ENCODE measurements at regions not wholly inside any gene's neighbourhood (a gene's known extent, or its start where the extent isn't known, plus 50 kb on each side); places are given as distances from the start of the nearest gene placed in this dataset.

- no peak for DNase-seq (ENCODE audit: low spot score)
- no peaks in the 10 kb centered on the region for H3K27me3 ChIP-seq
- no peaks in the 10 kb centered on the region for H3K36me3 ChIP-seq
- no peaks in the 10 kb centered on the region for H3K9me3 ChIP-seq
- H3K4me3 ChIP-seq = no peak overlapping the region
- TF ChIP-seq CTCF (IDR thresholded peaks at IDR 0.05) = no peak
- H3K4me1 ChIP-seq = no peaks in the 10 kb centered on the region
- no peak overlapping the region for H3K27ac ChIP-seq
Observed at GRCh38 chr13:103272770-103273169, 206.6 kb upstream of the SLC10A2 start.

GRCh38 chr13:103263448-103263847, 197.2 kb upstream of the SLC10A2 start:
- H3K4me1 ChIP-seq = no peaks in the 10 kb centered on the region
- no peak for TF ChIP-seq CTCF (IDR thresholded peaks at IDR 0.05)
- no peaks in the 10 kb centered on the region for H3K36me3 ChIP-seq
- no peak for DNase-seq (ENCODE audit: low spot score)
- H3K27me3 ChIP-seq = no peaks in the 10 kb centered on the region
- H3K27ac ChIP-seq = no peak overlapping the region
- H3K9me3 ChIP-seq = peaks cover 0 to 11% of the 10 kb centered on the region in 2 donors
- no peak overlapping the region for H3K4me3 ChIP-seq

- H3K27ac ChIP-seq = no peak overlapping the region
- no peak for DNase-seq (ENCODE audit: low spot score)
- H3K4me1 ChIP-seq = no peaks in the 10 kb centered on the region
- no peak for TF ChIP-seq CTCF (IDR thresholded peaks at IDR 0.05)
- H3K4me3 ChIP-seq = no peak overlapping the region
- H3K9me3 ChIP-seq = no peaks in the 10 kb centered on the region
- no peaks in the 10 kb centered on the region for H3K27me3 ChIP-seq
- H3K36me3 ChIP-seq = no peaks in the 10 kb centered on the region
Observed at GRCh38 chr13:103255587-103256301, 189.5 kb upstream of the SLC10A2 start.

- Histone ChIP-seq H3K9me3 (no peaks in the 10 kb centered on the region), H3K4me1 (no peaks in the 10 kb centered on the region), H3K4me3 (no peak overlapping the region), H3K36me3 (no peaks in the 10 kb centered on the region), H3K27me3 (no peaks in the 10 kb centered on the region), H3K27ac (no peak overlapping the region)
- TF ChIP-seq CTCF (IDR thresholded peaks at IDR 0.05) = no peak
- DNase-seq (ENCODE audit: low spot score) = no peak
Observed at GRCh38 chr13:103250071-103250470, 183.9 kb upstream of the SLC10A2 start.

- Histone ChIP-seq H3K4me1 (no peaks in the 10 kb centered on the region), H3K9me3 (no peaks in the 10 kb centered on the region), H3K36me3 (no peaks in the 10 kb centered on the region), H3K4me3 (no peak overlapping the region), H3K27ac (no peak overlapping the region), H3K27me3 (no peaks in the 10 kb centered on the region)
- no peak for DNase-seq (ENCODE audit: low spot score)
- no peak for TF ChIP-seq CTCF (IDR thresholded peaks at IDR 0.05)
Observed at GRCh38 chr13:103246581-103247200, 180.5 kb upstream of the SLC10A2 start.

Measured in right atrium auricular region (tissue), 2 donors.